ENCODE measurements at regions not wholly inside any gene's neighbourhood (a gene's known extent, or its start where the extent isn't known, plus 50 kb on each side); places are given as distances from the start of the nearest gene placed in this dataset.

DNA sequence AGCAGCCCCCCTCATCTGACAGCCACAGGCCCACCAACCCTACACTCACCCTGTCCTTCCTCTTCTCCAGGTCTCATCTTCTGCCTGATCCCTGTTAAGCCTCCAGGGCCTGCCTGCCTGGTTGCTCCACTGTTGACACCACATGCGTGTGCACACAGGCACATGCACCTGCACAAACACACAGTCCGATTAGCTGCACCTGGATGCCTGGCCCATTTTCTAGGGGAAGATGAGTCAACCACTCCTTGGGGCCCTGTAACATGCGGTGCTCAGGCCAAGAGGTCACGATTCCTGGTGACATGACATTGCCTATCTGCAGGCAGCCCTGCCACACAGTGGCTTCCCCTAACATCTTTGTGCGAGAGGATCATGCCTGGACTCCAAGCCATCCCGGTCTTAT lies 498.4 kb downstream of the BCOR start:
- WGBS, 2 donors, result 83 to 93% methylated on average over 2 to 6 of the region's 6 CpGs

DNA sequence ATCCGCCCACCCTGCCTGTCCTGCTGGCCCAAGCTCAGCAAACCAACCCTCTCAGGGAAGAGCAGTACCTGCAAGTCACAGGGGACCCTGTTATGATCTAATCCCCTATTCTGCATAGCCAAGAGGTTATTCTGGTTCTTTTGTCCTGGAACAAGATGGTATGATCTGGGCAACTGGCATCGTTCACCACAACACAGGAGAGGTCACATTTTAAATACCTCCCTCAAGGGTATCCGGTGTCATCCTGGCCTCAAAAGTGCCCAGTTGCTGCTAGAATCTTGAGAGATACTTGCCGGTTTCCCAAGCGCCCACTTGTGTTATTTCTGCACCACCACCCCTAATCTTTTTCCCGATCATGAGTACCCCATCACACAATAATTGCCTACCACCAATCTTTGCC lies 497.5 kb downstream of the BCOR start:
- DNase-seq (ENCODE audit: low spot score in 2 of 2), result no peak
- 83 to 92% methylated on average over 6 of the region's 6 CpGs for WGBS, 2 donors
- no peak overlapping the region for H3K4me3 ChIP-seq
- peaks cover 0 to 20% (median 1%) of the 10 kb centered on the region in 4 donors for H3K4me1 ChIP-seq
- H3K36me3 ChIP-seq, result no peaks in the 10 kb centered on the region
- no peak overlapping the region for H3K27ac ChIP-seq
- TF ChIP-seq, protein P1, sequence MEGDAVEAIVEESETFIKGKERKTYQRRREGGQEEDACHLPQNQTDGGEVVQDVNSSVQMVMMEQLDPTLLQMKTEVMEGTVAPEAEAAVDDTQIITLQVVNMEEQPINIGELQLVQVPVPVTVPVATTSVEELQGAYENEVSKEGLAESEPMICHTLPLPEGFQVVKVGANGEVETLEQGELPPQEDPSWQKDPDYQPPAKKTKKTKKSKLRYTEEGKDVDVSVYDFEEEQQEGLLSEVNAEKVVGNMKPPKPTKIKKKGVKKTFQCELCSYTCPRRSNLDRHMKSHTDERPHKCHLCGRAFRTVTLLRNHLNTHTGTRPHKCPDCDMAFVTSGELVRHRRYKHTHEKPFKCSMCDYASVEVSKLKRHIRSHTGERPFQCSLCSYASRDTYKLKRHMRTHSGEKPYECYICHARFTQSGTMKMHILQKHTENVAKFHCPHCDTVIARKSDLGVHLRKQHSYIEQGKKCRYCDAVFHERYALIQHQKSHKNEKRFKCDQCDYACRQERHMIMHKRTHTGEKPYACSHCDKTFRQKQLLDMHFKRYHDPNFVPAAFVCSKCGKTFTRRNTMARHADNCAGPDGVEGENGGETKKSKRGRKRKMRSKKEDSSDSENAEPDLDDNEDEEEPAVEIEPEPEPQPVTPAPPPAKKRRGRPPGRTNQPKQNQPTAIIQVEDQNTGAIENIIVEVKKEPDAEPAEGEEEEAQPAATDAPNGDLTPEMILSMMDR (IDR thresholded peaks at IDR 0.05), result no peak
- TF ChIP-seq POLR2A (IDR thresholded peaks at IDR 0.05) (no peak), EP300 (IDR thresholded peaks at IDR 0.05) (no peak)
- H3K27me3 ChIP-seq, result no peaks in the 10 kb centered on the region
- no peaks in the 10 kb centered on the region for H3K9me3 ChIP-seq

More for the DNA sequence above, 498.4 kb downstream of the BCOR start:
- no peak for DNase-seq (ENCODE audit: low spot score in 2 of 2)
- H3K4me1 ChIP-seq, result peaks cover 0 to 20% (median 1%) of the 10 kb centered on the region in 4 donors
- TF ChIP-seq POLR2A (IDR thresholded peaks at IDR 0.05) (no peak), EP300 (IDR thresholded peaks at IDR 0.05) (no peak)
- TF ChIP-seq, protein P1 (IDR thresholded peaks at IDR 0.05), result no peak
- H3K9me3 ChIP-seq, result no peaks in the 10 kb centered on the region
- H3K27ac ChIP-seq, result no peak overlapping the region
- H3K36me3 ChIP-seq, result no peaks in the 10 kb centered on the region
- no peak overlapping the region for H3K4me3 ChIP-seq
- no peaks in the 10 kb centered on the region for H3K27me3 ChIP-seq

DNA sequence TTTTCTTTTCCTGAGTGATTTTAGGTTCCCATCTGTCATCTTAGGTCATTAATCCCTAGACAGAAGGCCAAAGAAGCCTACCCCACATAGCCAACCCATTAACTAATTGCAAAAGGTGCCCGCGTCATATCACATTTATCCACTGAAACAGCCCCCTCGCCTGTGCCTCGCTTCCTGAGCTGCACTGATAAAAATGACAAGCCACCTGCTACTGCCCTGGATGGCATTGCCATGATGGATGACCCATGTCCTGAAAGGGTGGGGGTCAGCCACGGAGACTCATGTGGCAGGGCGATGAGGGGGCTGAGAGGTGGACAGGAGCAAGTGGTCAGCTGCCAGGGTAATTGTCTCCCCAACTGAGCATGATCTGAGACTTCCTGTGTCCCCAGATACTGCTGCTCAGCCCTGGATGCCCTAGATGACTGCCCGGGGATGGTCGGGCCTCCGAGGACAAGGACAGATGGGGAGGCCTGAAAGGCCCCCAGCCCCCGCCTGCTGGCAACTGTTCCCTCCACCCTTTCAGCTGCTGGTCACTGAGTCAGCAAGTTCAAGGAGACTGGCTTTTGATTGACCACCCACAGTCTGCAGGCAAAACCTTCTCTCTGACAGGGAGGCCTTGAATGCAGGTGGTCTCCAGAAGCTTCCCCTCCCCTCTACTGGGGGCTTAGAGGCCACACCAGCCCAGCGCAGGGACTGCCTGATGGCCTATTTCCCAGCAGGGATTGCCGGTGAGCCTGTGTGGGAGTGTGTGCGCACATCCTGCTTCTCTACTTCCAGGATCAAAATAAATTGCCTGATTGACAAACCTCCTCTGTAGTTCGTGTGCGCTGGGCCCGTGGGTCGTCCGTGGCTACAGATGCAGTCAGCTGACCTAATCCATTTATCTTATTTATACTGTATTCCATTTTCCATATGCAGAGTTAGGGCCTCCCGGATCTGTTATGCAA lies 496.3 kb downstream of the BCOR start:
- TF ChIP-seq EP300 (IDR thresholded peaks at IDR 0.05) (no peak), POLR2A (IDR thresholded peaks at IDR 0.05) (no peak)
- TF ChIP-seq, protein P1 (IDR thresholded peaks at IDR 0.05), result no peak

DNA sequence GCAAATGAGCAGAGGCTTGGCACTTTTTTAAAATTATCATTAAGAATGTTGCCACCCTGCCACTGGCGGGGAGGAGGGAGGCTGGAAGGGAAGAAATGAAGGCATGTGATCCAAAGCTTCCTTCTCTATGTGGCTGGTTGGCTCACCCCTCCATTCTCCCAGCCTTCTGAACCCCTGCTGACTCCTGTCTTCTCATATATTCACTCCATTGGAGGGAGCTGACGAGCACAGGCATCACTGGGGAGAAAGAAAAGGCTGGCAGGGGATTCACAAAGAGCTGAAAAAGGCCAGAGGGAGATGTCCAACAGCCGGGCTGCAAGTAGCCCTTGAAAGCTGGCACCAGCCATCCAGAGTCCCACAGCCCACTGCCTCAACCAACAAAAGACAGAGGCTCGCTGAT lies 495.6 kb downstream of the BCOR start:
- H3K9me3 ChIP-seq, result peaks cover 0 to 5% (median 0%) of the 10 kb centered on the region in 4 donors
- TF ChIP-seq, protein P1 (IDR thresholded peaks at IDR 0.05), result no peak
- TF ChIP-seq POLR2A (IDR thresholded peaks at IDR 0.05) (no peak), EP300 (IDR thresholded peaks at IDR 0.05) (no peak)
- DNase-seq (ENCODE audit: low spot score in 2 of 2), result no peak
- WGBS, 2 donors, result 63 to 81% methylated on average over 4 of the region's 4 CpGs
- no peaks in the 10 kb centered on the region for H3K36me3 ChIP-seq
- no peaks in the 10 kb centered on the region for H3K27me3 ChIP-seq
- H3K4me1 ChIP-seq, result peaks cover 0 to 20% (median 1%) of the 10 kb centered on the region in 4 donors
- no peak overlapping the region for H3K4me3 ChIP-seq
- no peak overlapping the region for H3K27ac ChIP-seq

More for the DNA sequence above, 496.3 kb downstream of the BCOR start:
- H3K4me1 ChIP-seq, result peaks cover 0 to 20% (median 1%) of the 10 kb centered on the region in 4 donors
- no peaks in the 10 kb centered on the region for H3K36me3 ChIP-seq
- no peaks in the 10 kb centered on the region for H3K27me3 ChIP-seq
- H3K27ac ChIP-seq, result no peak overlapping the region
- no peaks in the 10 kb centered on the region for H3K9me3 ChIP-seq
- WGBS, 2 donors, result 60 to 69% methylated on average over 16 to 19 of the region's 19 CpGs
- no peak for DNase-seq (ENCODE audit: low spot score in 2 of 2)
- no peak overlapping the region for H3K4me3 ChIP-seq

DNA sequence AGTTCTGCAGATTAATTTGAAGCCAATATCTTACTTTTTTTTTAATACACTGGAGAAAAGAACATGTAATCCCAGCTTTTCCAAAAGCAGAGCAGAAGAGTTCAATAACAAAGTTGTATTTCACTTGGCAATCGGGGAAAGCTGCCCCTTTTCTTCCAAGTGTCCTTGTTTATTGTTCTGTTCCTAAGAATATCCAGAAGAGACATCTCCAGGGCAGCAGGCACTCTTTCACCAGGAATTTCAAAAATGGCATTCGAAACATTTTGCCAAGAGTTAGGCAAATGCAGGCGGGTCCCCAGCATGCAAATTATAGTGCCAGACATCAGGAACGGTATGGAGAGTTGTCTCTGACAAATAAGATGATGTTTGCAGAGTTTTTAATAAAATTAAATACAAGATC lies 494.5 kb downstream of the BCOR start:
- Histone ChIP-seq H3K9me3 (peaks cover 0 to 5% (median 0%) of the 10 kb centered on the region in 4 donors), H3K4me1 (peaks cover 0 to 20% (median 1%) of the 10 kb centered on the region in 4 donors), H3K4me3 (no peak overlapping the region), H3K27me3 (no peaks in the 10 kb centered on the region), H3K36me3 (no peaks in the 10 kb centered on the region), H3K27ac (no peak overlapping the region)
- 30 to 49% methylated on average over 4 of the region's 4 CpGs for WGBS, 2 donors
- DNase-seq (ENCODE audit: low spot score in 2 of 2), result no peak
- TF ChIP-seq, protein P1 (IDR thresholded peaks at IDR 0.05), result no peak
- TF ChIP-seq EP300 (IDR thresholded peaks at IDR 0.05) (no peak), POLR2A (IDR thresholded peaks at IDR 0.05) (no peak)
